ENCODE measurements at regions not wholly inside any gene's neighbourhood (a gene's known extent, or its start where the extent isn't known, plus 50 kb on each side); places are given as distances from the start of the nearest gene placed in this dataset.
A peak's percentile ranks its signal among the peaks of the same experiment; 100 is the strongest.

- Histone ChIP-seq H3K36me3 (no peaks in the 10 kb centered on the region), H3K4me3 (ENCODE audit: low read depth, low read length) (no peak overlapping the region), H3K9me3 (ENCODE audit: severe bottlenecking) (no peaks in the 10 kb centered on the region), H3K27ac (no peak overlapping the region), H3K27me3 (ENCODE audit: insufficient read depth, low read depth, severe bottlenecking) (no peaks in the 10 kb centered on the region)
- no peak for DNase-seq
- TF ChIP-seq CTCF (IDR thresholded peaks at IDR 0.05; ENCODE audit: low read depth, low read length): no peak
Observed at GRCh38 chr4:124044330-124044729, 647.7 kb downstream of the SPRY1 start.

GRCh38 chr4:124044867-124045266 is 648.3 kb downstream of the SPRY1 start:
- peak; percentile 30 for DNase-seq
- H3K27ac ChIP-seq: no peak overlapping the region
- no peaks in the 10 kb centered on the region for H3K27me3 ChIP-seq (ENCODE audit: insufficient read depth, low read depth, severe bottlenecking)
- H3K4me3 ChIP-seq (ENCODE audit: low read depth, low read length): no peak overlapping the region
- H3K9me3 ChIP-seq (ENCODE audit: severe bottlenecking): no peaks in the 10 kb centered on the region
- peak; percentile 27; the same call in 1 of the 2 replicates for TF ChIP-seq CTCF (IDR thresholded peaks at IDR 0.05; ENCODE audit: low read depth, low read length)
- H3K36me3 ChIP-seq: no peaks in the 10 kb centered on the region

GRCh38 chr4:124046190-124046589 is 649.6 kb downstream of the SPRY1 start:
- H3K27me3 ChIP-seq (ENCODE audit: insufficient read depth, low read depth, severe bottlenecking): no peaks in the 10 kb centered on the region
- no peaks in the 10 kb centered on the region for H3K36me3 ChIP-seq
- no peak overlapping the region for H3K4me3 ChIP-seq (ENCODE audit: low read depth, low read length)
- no peak for TF ChIP-seq CTCF (IDR thresholded peaks at IDR 0.05; ENCODE audit: low read depth, low read length)
- H3K9me3 ChIP-seq (ENCODE audit: severe bottlenecking): no peaks in the 10 kb centered on the region
- no peak overlapping the region for H3K27ac ChIP-seq
- DNase-seq: no peak

GRCh38 chr4:124053872-124054538 is 657.4 kb downstream of the SPRY1 start:
- no peak overlapping the region for H3K27ac ChIP-seq
- no peak overlapping the region for H3K4me3 ChIP-seq (ENCODE audit: low read depth, low read length)
- no peak for DNase-seq
- no peaks in the 10 kb centered on the region for H3K36me3 ChIP-seq
- H3K27me3 ChIP-seq (ENCODE audit: insufficient read depth, low read depth, severe bottlenecking): no peaks in the 10 kb centered on the region
- TF ChIP-seq CTCF (IDR thresholded peaks at IDR 0.05; ENCODE audit: low read depth, low read length): no peak
- peaks cover 5% of the 10 kb centered on the region for H3K9me3 ChIP-seq (ENCODE audit: severe bottlenecking)

- Histone ChIP-seq H3K9me3 (ENCODE audit: severe bottlenecking) (peaks cover 5% of the 10 kb centered on the region), H3K27ac (no peak overlapping the region), H3K4me3 (ENCODE audit: low read depth, low read length) (no peak overlapping the region), H3K36me3 (no peaks in the 10 kb centered on the region), H3K27me3 (ENCODE audit: insufficient read depth, low read depth, severe bottlenecking) (no peaks in the 10 kb centered on the region)
- no peak for DNase-seq
- TF ChIP-seq CTCF (IDR thresholded peaks at IDR 0.05; ENCODE audit: low read depth, low read length): no peak
Observed at GRCh38 chr4:124055336-124055735, 657.2 kb downstream of the ANKRD50 start.

GRCh38 chr4:124055896-124056295 is 656.6 kb downstream of the ANKRD50 start:
- no peak for DNase-seq

More at GRCh38 chr4:124055896-124056295, 656.6 kb downstream of the ANKRD50 start:
- no peak overlapping the region for H3K27ac ChIP-seq
- TF ChIP-seq CTCF (IDR thresholded peaks at IDR 0.05; ENCODE audit: low read depth, low read length): no peak
- H3K9me3 ChIP-seq (ENCODE audit: severe bottlenecking): peaks cover 5% of the 10 kb centered on the region
- H3K4me3 ChIP-seq (ENCODE audit: low read depth, low read length): no peak overlapping the region
- no peaks in the 10 kb centered on the region for H3K36me3 ChIP-seq
- H3K27me3 ChIP-seq (ENCODE audit: insufficient read depth, low read depth, severe bottlenecking): no peaks in the 10 kb centered on the region
